Endothelial cell of umbilical vein (primary cell): ENCODE measurements at regions not wholly inside any gene's neighbourhood (a gene's known extent, or its start where the extent isn't known, plus 50 kb on each side); places are given as distances from the start of the nearest gene placed in this dataset.

Experiments used
- BruUV-seq: library from RNA; stranded (reverse); fragments of 400-500 nt; replicated peaks from 2 replicates; lab custom pipeline; 2021; lab: Mats Ljungman, UMichigan
- CTCF ChIA-PET: fragments of 300-600, 350-600 bp; sonication (Branson Sonifier 250); formaldehyde crosslinking; loops from one replicate; lab custom pipeline; 2021; ENCODE audit warnings: antibody characterized with exemption, inconsistent platforms; lab: Charles Lee
- POLR2A ChIA-PET: fragments of 300-600, 350-600 bp; sonication (Branson Sonifier 250); formaldehyde crosslinking; loops from one replicate; lab custom pipeline; 2021; ENCODE audit warnings: antibody characterized with exemption, inconsistent platforms; lab: Charles Lee
- DNase-seq: peaks from one replicate; pipeline ENCODE4 v3.0.0-alpha.2; 2011; ENCODE audit warnings: low read depth, low spot score
- FAIRE-seq: peaks from 2 replicates; lab custom pipeline; 2011; peaks lifted over from hg19 to GRCh38; lab: Jason Lieb, UNC
- H2AFZ ChIP-seq: 2 replicates; pipeline ENCODE4 v1.6.0; 2012; ENCODE audit warnings: low read depth, low read length, control low read depth, inconsistent platforms
- H3K27ac ChIP-seq: 2 replicates; pipeline ENCODE4 v1.5.1; 2011; ENCODE audit warnings: low read depth, mild to moderate bottlenecking, control low read depth, low read length, moderate library complexity; ENCODE audit not compliant: insufficient read depth
- H3K27me3 ChIP-seq, 2 experiments: 2 replicates each; pipeline versions ENCODE4 v1.6.0 to v1.6.1; 2011; ENCODE audit warnings: low read length in 2 of 2, mixed read lengths in 1 of 2; ENCODE audit not compliant: control insufficient read depth in 2 of 2, insufficient read depth in 2 of 2
- H3K36me3 ChIP-seq, 2 experiments: 2 replicates in 1 of 2; 3 replicates in 1 of 2; pipeline ENCODE4 v1.5.1; 2011; ENCODE audit warnings: low read length in 2 of 2, mild to moderate bottlenecking in 1 of 2, moderate library complexity in 1 of 2; ENCODE audit not compliant: control insufficient read depth in 2 of 2, insufficient read depth in 2 of 2; ENCODE audit errors: extremely low read depth in 1 of 2
- H3K4me1 ChIP-seq: 3 replicates; pipeline ENCODE4 v1.5.1; 2011; ENCODE audit warnings: mild to moderate bottlenecking, low read length; ENCODE audit not compliant: control insufficient read depth, insufficient read depth; ENCODE audit errors: extremely low read depth
- H3K4me2 ChIP-seq: 2 replicates; pipeline ENCODE4 v1.6.1; 2011; ENCODE audit warnings: low read length, control low read depth, mixed read lengths; ENCODE audit not compliant: insufficient read depth
- H3K4me3 ChIP-seq, 3 experiments: fragments of 200-600 bp in 1 of 3; sonication (generic), shearing (Covaris generic) in 1 of 3; replicated peaks in 1 of 3; 2 replicates each; pipeline ENCODE4 v1.5.1; 2011 to 2016; ENCODE audit warnings: control low read depth in 3 of 3, low read length in 3 of 3, mild to moderate bottlenecking in 2 of 3, inconsistent platforms in 1 of 3, low read depth in 1 of 3, moderate library complexity in 1 of 3; ENCODE audit not compliant: insufficient read depth in 1 of 3
- H3K79me2 ChIP-seq: 2 replicates; pipeline ENCODE4 v1.6.0; 2012; ENCODE audit warnings: low read length, inconsistent platforms; ENCODE audit not compliant: control insufficient read depth, insufficient read depth
- H3K9ac ChIP-seq: replicated peaks from 2 replicates; pipeline ENCODE3; 2011; ENCODE audit warnings: low read length, control low read depth; ENCODE audit not compliant: insufficient read depth; ENCODE audit errors: extremely low read depth
- H3K9me1 ChIP-seq: replicated peaks from 3 replicates; pipeline ENCODE4 v1.6.0; 2011; ENCODE audit warnings: mild to moderate bottlenecking, low read length; ENCODE audit not compliant: control insufficient read depth, insufficient read depth; ENCODE audit errors: extremely low read depth
- H3K9me3 ChIP-seq: replicated peaks from 2 replicates; pipeline ENCODE4 v1.5.1; 2012; ENCODE audit warnings: low read length, inconsistent platforms; ENCODE audit not compliant: control insufficient read depth, insufficient read depth
- H4K20me1 ChIP-seq: replicated peaks from 2 replicates; pipeline ENCODE3; 2011; ENCODE audit warnings: mild to moderate bottlenecking, low read length; ENCODE audit not compliant: control insufficient read depth, insufficient read depth; ENCODE audit errors: extremely low read depth
- EZH2 ChIP-seq: IDR thresholded peaks from 2 replicates; pipeline ENCODE4 v1.6.1; 2012; ENCODE audit warnings: borderline replicate concordance, low read depth, mild to moderate bottlenecking, moderate library complexity, low read length, inconsistent platforms; ENCODE audit not compliant: severe bottlenecking
- FOS ChIP-seq: IDR thresholded peaks from 2 replicates; pipeline ENCODE4 v1.6.1; 2011; ENCODE audit warnings: mild to moderate bottlenecking, low read length, moderate library complexity, borderline replicate concordance; ENCODE audit not compliant: insufficient read depth
- GATA2 ChIP-seq: IDR thresholded peaks from 2 replicates; pipeline ENCODE4 v1.7.0; 2011; ENCODE audit warnings: low read depth, mild to moderate bottlenecking, moderate library complexity, mixed read lengths, low read length; ENCODE audit not compliant: insufficient read length, insufficient read depth
- JUN ChIP-seq: IDR thresholded peaks from 2 replicates; pipeline ENCODE4 v1.6.1; 2011; ENCODE audit warnings: borderline replicate concordance, low read depth; ENCODE audit not compliant: insufficient read length, insufficient read depth
- MYC ChIP-seq: IDR thresholded peaks from one replicate; pipeline ENCODE4 v1.6.1; 2011; ENCODE audit warnings: mild to moderate bottlenecking, low read depth, low read length
- POLR2A ChIP-seq: IDR thresholded peaks from 2 replicates; pipeline ENCODE4 v1.6.1; 2012; ENCODE audit warnings: low read depth, mild to moderate bottlenecking, control low read depth, low read length
- POLR2AphosphoS5 ChIP-seq: IDR thresholded peaks from 2 replicates; pipeline ENCODE4 v1.6.1; 2012; ENCODE audit warnings: low read depth, mild to moderate bottlenecking, control low read depth, low read length, moderate library complexity; ENCODE audit not compliant: insufficient read depth
- dilution Hi-C: fragments of 300-500 bp; cut with MboI; formaldehyde crosslinking; loops from one replicate; pipeline ENCODE4 v1.15.0; 2019; ENCODE audit warnings: low sequenced_read_pairs; ENCODE audit not compliant: extremely low pct_ligation_motif_present
- intact Hi-C: fragments of 100-400 bp; cut with micrococcal nuclease; formaldehyde crosslinking; loops from one replicate; pipeline ENCODE4 v1.10.0; 2022
- TF ChIP-seq, protein P1 (sequence below), 2 donors: IDR thresholded peaks; 1 replicate in 1 of 2; 2 replicates in 1 of 2; pipeline ENCODE4 v1.5.1; 2011; ENCODE audit warnings: low read length in 2 of 2, mild to moderate bottlenecking in 2 of 2, moderate library complexity in 2 of 2, control low read depth in 1 of 2, inconsistent platforms in 1 of 2, low read depth in 1 of 2; ENCODE audit not compliant: insufficient read depth in 1 of 2; ENCODE audit errors: extremely low read depth in 1 of 2
- TF ChIP-seq, protein P2 (sequence below): IDR thresholded peaks from 2 replicates; pipeline ENCODE4 v1.6.1; 2011; ENCODE audit not compliant: insufficient read depth, insufficient read length

DNA sequence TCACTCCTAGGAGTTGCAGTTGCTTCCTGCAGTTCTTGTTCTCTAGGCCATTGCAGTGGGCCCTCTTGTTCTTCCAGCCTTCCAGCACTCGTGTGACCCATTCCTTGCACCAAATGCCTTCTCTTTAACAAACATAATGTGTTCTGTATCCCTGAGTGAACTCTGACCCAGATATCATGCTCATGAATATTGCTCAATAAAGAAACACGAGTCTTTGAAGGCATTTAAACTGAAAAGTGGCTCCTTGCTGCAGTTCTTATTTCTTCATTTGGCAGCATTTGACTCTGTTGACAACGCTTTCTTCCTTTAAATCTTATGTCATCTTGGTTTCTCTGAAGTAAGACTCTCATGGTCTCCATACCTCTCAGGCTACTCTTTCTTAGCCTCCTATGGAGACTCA lies 100.7 kb upstream of the PDE4B start:
- no peak for TF ChIP-seq GATA2
- TF ChIP-seq, protein P1, sequence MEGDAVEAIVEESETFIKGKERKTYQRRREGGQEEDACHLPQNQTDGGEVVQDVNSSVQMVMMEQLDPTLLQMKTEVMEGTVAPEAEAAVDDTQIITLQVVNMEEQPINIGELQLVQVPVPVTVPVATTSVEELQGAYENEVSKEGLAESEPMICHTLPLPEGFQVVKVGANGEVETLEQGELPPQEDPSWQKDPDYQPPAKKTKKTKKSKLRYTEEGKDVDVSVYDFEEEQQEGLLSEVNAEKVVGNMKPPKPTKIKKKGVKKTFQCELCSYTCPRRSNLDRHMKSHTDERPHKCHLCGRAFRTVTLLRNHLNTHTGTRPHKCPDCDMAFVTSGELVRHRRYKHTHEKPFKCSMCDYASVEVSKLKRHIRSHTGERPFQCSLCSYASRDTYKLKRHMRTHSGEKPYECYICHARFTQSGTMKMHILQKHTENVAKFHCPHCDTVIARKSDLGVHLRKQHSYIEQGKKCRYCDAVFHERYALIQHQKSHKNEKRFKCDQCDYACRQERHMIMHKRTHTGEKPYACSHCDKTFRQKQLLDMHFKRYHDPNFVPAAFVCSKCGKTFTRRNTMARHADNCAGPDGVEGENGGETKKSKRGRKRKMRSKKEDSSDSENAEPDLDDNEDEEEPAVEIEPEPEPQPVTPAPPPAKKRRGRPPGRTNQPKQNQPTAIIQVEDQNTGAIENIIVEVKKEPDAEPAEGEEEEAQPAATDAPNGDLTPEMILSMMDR (IDR thresholded peaks at IDR 0.05; ENCODE audit: extremely low read depth in 1 of 2, insufficient read depth in 1 of 2, low read depth in 1 of 2, low read length in 2 of 2), result no peak
- no peak for TF ChIP-seq POLR2A
- TF ChIP-seq, protein P2, sequence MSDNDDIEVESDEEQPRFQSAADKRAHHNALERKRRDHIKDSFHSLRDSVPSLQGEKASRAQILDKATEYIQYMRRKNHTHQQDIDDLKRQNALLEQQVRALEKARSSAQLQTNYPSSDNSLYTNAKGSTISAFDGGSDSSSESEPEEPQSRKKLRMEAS, result no peak
- TF ChIP-seq MYC, result no peak
- TF ChIP-seq EZH2, result no peak
- TF ChIP-seq POLR2AphosphoS5, result no peak
- no peak for TF ChIP-seq JUN
- no peak for TF ChIP-seq FOS
- Histone ChIP-seq H3K9ac (no peak overlapping the region), H3K9me3 (no peaks in the 10 kb centered on the region), H2AFZ (no peak overlapping the region), H4K20me1 (no peaks in the 10 kb centered on the region), H3K36me3 (no peaks in the 10 kb centered on the region), H3K27ac (no peak overlapping the region), H3K4me2 (no peak overlapping the region), H3K79me2 (no peaks in the 10 kb centered on the region), H3K27me3 (peaks cover 0 to 1% of the 10 kb centered on the region in 2 experiments), H3K4me3 (no peak overlapping the region), H3K9me1 (no peaks in the 10 kb centered on the region), H3K4me1 (peaks cover 15% of the 10 kb centered on the region)
- FAIRE-seq (no peak), DNase-seq (no peak)
- no TSS peak for BruUV-seq
- ChIA-PET POLR2A (no interaction called here), CTCF (interaction anchor here (1.0 to 11.1 kb wide), 7 partner anchors 16 to 617 kb away, joined by 3 to 292 read pairs (median 4); no protein-coding TSS in a partner anchor)
- dilution Hi-C loops, result no loop called here
- intact Hi-C loops, result loop anchor here (1.0 to 5.0 kb wide), 2 partner anchors 550 to 754 kb away; no protein-coding TSS in a partner anchor
